ENCODE measurements at regions not wholly inside any gene's neighbourhood (a gene's known extent, or its start where the extent isn't known, plus 50 kb on each side); places are given as distances from the start of the nearest gene placed in this dataset.

- no peak overlapping the region for H3K4me3 ChIP-seq (ENCODE audit: low read length in 3 of 3)
- no peaks in the 10 kb centered on the region for H3K36me3 ChIP-seq (ENCODE audit: control insufficient read depth in 3 of 3, insufficient read depth in 3 of 3, low read length in 3 of 3)
- H3K9ac ChIP-seq (ENCODE audit: low read depth in 1 of 3, low read length in 3 of 3) = no peak overlapping the region
- no peaks in the 10 kb centered on the region for H3K9me3 ChIP-seq (ENCODE audit: control insufficient read depth in 3 of 3, low read length in 3 of 3)
- H3K27me3 ChIP-seq (ENCODE audit: control insufficient read depth in 3 of 3, insufficient read depth in 3 of 3, low read length in 3 of 3) = no peaks in the 10 kb centered on the region
- no peak overlapping the region for H3K27ac ChIP-seq (ENCODE audit: low read depth, low read length)
- H3K4me1 ChIP-seq (ENCODE audit: control insufficient read depth in 3 of 3, insufficient read depth in 3 of 3, low read length in 3 of 3) = no peaks in the 10 kb centered on the region
Measured at GRCh38 chr3:168506589-168506988, 410.9 kb upstream of the GOLIM4 start.

DNA sequence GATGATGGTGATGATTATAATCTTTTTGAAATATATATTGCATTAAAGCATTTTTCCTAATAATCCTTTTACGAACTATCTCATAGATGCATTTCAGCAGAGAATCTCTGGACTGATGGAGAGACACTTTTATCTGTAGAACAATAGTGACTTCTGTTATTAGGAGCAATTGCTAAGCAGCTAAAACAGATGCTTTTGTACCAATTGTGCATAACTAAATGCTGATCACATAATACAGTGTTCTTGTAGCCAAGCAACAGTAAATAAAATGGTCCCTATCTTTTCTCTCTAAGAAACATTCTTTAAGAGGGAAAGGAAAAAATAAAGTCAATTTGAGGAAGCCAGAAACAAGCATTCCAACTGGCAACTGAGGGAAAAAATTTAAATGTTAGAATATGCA, 405.8 kb upstream of the GOLIM4 start:
- no peak overlapping the region for H3K27ac ChIP-seq (ENCODE audit: low read depth, low read length)
- no peaks in the 10 kb centered on the region for H3K36me3 ChIP-seq (ENCODE audit: control insufficient read depth in 3 of 3, insufficient read depth in 3 of 3, low read length in 3 of 3)
- no peak overlapping the region for H3K4me3 ChIP-seq (ENCODE audit: low read length in 3 of 3)
- H3K4me1 ChIP-seq (ENCODE audit: control insufficient read depth in 3 of 3, insufficient read depth in 3 of 3, low read length in 3 of 3) = no peaks in the 10 kb centered on the region
- H3K27me3 ChIP-seq (ENCODE audit: control insufficient read depth in 3 of 3, insufficient read depth in 3 of 3, low read length in 3 of 3) = no peaks in the 10 kb centered on the region
- H3K9ac ChIP-seq (ENCODE audit: low read depth in 1 of 3, low read length in 3 of 3) = no peak overlapping the region
- H3K9me3 ChIP-seq (ENCODE audit: control insufficient read depth in 3 of 3, low read length in 3 of 3) = no peaks in the 10 kb centered on the region

- Histone ChIP-seq H3K4me1 (ENCODE audit: control insufficient read depth in 3 of 3, insufficient read depth in 3 of 3, low read length in 3 of 3) (no peaks in the 10 kb centered on the region), H3K9me3 (ENCODE audit: control insufficient read depth in 3 of 3, low read length in 3 of 3) (no peaks in the 10 kb centered on the region), H3K9ac (ENCODE audit: low read depth in 1 of 3, low read length in 3 of 3) (no peak overlapping the region), H3K4me3 (ENCODE audit: low read length in 3 of 3) (no peak overlapping the region), H3K27me3 (ENCODE audit: control insufficient read depth in 3 of 3, insufficient read depth in 3 of 3, low read length in 3 of 3) (no peaks in the 10 kb centered on the region), H3K27ac (ENCODE audit: low read depth, low read length) (no peak overlapping the region), H3K36me3 (ENCODE audit: control insufficient read depth in 3 of 3, insufficient read depth in 3 of 3, low read length in 3 of 3) (no peaks in the 10 kb centered on the region)
Measured at GRCh38 chr3:168498194-168498593, 402.5 kb upstream of the GOLIM4 start.

- H3K9me3 ChIP-seq (ENCODE audit: control insufficient read depth in 3 of 3, low read length in 3 of 3) = no peaks in the 10 kb centered on the region
- H3K4me1 ChIP-seq (ENCODE audit: control insufficient read depth in 3 of 3, insufficient read depth in 3 of 3, low read length in 3 of 3) = no peaks in the 10 kb centered on the region
- H3K27me3 ChIP-seq (ENCODE audit: control insufficient read depth in 3 of 3, insufficient read depth in 3 of 3, low read length in 3 of 3) = no peaks in the 10 kb centered on the region
- no peak overlapping the region for H3K4me3 ChIP-seq (ENCODE audit: low read length in 3 of 3)
- no peak overlapping the region for H3K9ac ChIP-seq (ENCODE audit: low read depth in 1 of 3, low read length in 3 of 3)
- H3K36me3 ChIP-seq (ENCODE audit: control insufficient read depth in 3 of 3, insufficient read depth in 3 of 3, low read length in 3 of 3) = no peaks in the 10 kb centered on the region
- H3K27ac ChIP-seq (ENCODE audit: low read depth, low read length) = no peak overlapping the region
Measured at GRCh38 chr3:168497741-168498140, 402.0 kb upstream of the GOLIM4 start.

- Histone ChIP-seq H3K27ac (ENCODE audit: low read depth, low read length) (no peak overlapping the region), H3K9me3 (ENCODE audit: control insufficient read depth in 3 of 3, low read length in 3 of 3) (no peaks in the 10 kb centered on the region), H3K9ac (ENCODE audit: low read depth in 1 of 3, low read length in 3 of 3) (no peak overlapping the region), H3K27me3 (ENCODE audit: control insufficient read depth in 3 of 3, insufficient read depth in 3 of 3, low read length in 3 of 3) (no peaks in the 10 kb centered on the region), H3K4me3 (ENCODE audit: low read length in 3 of 3) (no peak overlapping the region), H3K4me1 (ENCODE audit: control insufficient read depth in 3 of 3, insufficient read depth in 3 of 3, low read length in 3 of 3) (no peaks in the 10 kb centered on the region), H3K36me3 (ENCODE audit: control insufficient read depth in 3 of 3, insufficient read depth in 3 of 3, low read length in 3 of 3) (no peaks in the 10 kb centered on the region)
Measured at GRCh38 chr3:168497183-168497582, 401.5 kb upstream of the GOLIM4 start.

DNA sequence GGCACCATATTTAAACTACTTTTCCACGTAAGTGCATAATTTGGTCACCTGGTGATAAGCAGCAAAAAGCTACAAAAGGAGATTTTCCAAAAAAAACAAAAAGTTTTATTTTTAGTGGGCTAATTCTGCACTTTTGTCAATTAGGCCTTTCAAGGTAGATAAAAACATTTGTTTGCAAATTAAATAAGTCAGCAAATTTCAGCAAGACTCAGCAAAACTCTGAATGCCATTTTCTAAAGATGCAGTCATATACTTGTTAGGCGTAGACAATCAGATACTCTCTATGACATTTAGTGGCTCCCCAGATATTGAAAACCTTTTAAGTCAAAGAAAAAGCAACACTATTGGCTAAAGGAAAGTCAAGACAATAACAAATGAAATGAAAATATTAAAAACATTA, 400.2 kb upstream of the GOLIM4 start:
- H3K4me3 ChIP-seq (ENCODE audit: low read length in 3 of 3) = no peak overlapping the region
- H3K36me3 ChIP-seq (ENCODE audit: control insufficient read depth in 3 of 3, insufficient read depth in 3 of 3, low read length in 3 of 3) = no peaks in the 10 kb centered on the region
- H3K27me3 ChIP-seq (ENCODE audit: control insufficient read depth in 3 of 3, insufficient read depth in 3 of 3, low read length in 3 of 3) = no peaks in the 10 kb centered on the region
- no peaks in the 10 kb centered on the region for H3K4me1 ChIP-seq (ENCODE audit: control insufficient read depth in 3 of 3, insufficient read depth in 3 of 3, low read length in 3 of 3)
- no peak overlapping the region for H3K9ac ChIP-seq (ENCODE audit: low read depth in 1 of 3, low read length in 3 of 3)
- H3K9me3 ChIP-seq (ENCODE audit: control insufficient read depth in 3 of 3, low read length in 3 of 3) = no peaks in the 10 kb centered on the region
- H3K27ac ChIP-seq (ENCODE audit: low read depth, low read length) = no peak overlapping the region

- H3K27me3 ChIP-seq (ENCODE audit: control insufficient read depth in 3 of 3, insufficient read depth in 3 of 3, low read length in 3 of 3) = no peaks in the 10 kb centered on the region
- no peak overlapping the region for H3K9ac ChIP-seq (ENCODE audit: low read depth in 1 of 3, low read length in 3 of 3)
- H3K4me3 ChIP-seq (ENCODE audit: low read length in 3 of 3) = no peak overlapping the region
- H3K27ac ChIP-seq (ENCODE audit: low read depth, low read length) = no peak overlapping the region
- no peaks in the 10 kb centered on the region for H3K36me3 ChIP-seq (ENCODE audit: control insufficient read depth in 3 of 3, insufficient read depth in 3 of 3, low read length in 3 of 3)
- H3K9me3 ChIP-seq (ENCODE audit: control insufficient read depth in 3 of 3, low read length in 3 of 3) = no peaks in the 10 kb centered on the region
- no peaks in the 10 kb centered on the region for H3K4me1 ChIP-seq (ENCODE audit: control insufficient read depth in 3 of 3, insufficient read depth in 3 of 3, low read length in 3 of 3)
Measured at GRCh38 chr3:168495270-168495669, 399.5 kb upstream of the GOLIM4 start.

GRCh38 chr3:168493412-168494205, 397.9 kb upstream of the GOLIM4 start:
- H3K36me3 ChIP-seq (ENCODE audit: control insufficient read depth in 3 of 3, insufficient read depth in 3 of 3, low read length in 3 of 3) = no peaks in the 10 kb centered on the region
- H3K27ac ChIP-seq (ENCODE audit: low read depth, low read length) = no peak overlapping the region
- H3K9me3 ChIP-seq (ENCODE audit: control insufficient read depth in 3 of 3, low read length in 3 of 3) = no peaks in the 10 kb centered on the region
- H3K4me1 ChIP-seq (ENCODE audit: control insufficient read depth in 3 of 3, insufficient read depth in 3 of 3, low read length in 3 of 3) = no peaks in the 10 kb centered on the region
- no peak overlapping the region for H3K9ac ChIP-seq (ENCODE audit: low read depth in 1 of 3, low read length in 3 of 3)
- no peak overlapping the region for H3K4me3 ChIP-seq (ENCODE audit: low read length in 3 of 3)
- no peaks in the 10 kb centered on the region for H3K27me3 ChIP-seq (ENCODE audit: control insufficient read depth in 3 of 3, insufficient read depth in 3 of 3, low read length in 3 of 3)

DNA sequence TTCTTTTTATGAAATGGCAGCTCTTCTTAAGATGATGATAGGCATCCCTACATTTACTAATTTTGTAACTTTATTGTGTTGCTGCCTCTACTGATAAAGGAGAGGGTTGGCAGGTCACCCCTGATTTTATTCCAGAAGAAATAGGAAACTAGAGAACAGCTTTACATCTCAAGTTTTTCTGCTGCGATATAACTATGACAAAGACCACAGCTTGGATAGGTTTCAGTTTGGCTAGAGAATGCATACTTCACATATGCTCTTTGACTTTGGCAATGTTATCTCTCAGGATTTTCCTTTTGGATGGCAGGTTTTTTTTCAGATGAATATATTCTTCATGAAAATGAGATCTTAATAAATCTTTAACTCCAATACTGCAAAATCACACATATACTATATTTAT, 395.3 kb upstream of the GOLIM4 start:
- no peaks in the 10 kb centered on the region for H3K36me3 ChIP-seq (ENCODE audit: control insufficient read depth in 3 of 3, insufficient read depth in 3 of 3, low read length in 3 of 3)
- no peaks in the 10 kb centered on the region for H3K4me1 ChIP-seq (ENCODE audit: control insufficient read depth in 3 of 3, insufficient read depth in 3 of 3, low read length in 3 of 3)
- no peak overlapping the region for H3K4me3 ChIP-seq (ENCODE audit: low read length in 3 of 3)
- no peaks in the 10 kb centered on the region for H3K27me3 ChIP-seq (ENCODE audit: control insufficient read depth in 3 of 3, insufficient read depth in 3 of 3, low read length in 3 of 3)
- H3K9me3 ChIP-seq (ENCODE audit: control insufficient read depth in 3 of 3, low read length in 3 of 3) = no peaks in the 10 kb centered on the region
- H3K27ac ChIP-seq (ENCODE audit: low read depth, low read length) = no peak overlapping the region
- H3K9ac ChIP-seq (ENCODE audit: low read depth in 1 of 3, low read length in 3 of 3) = no peak overlapping the region

DNA sequence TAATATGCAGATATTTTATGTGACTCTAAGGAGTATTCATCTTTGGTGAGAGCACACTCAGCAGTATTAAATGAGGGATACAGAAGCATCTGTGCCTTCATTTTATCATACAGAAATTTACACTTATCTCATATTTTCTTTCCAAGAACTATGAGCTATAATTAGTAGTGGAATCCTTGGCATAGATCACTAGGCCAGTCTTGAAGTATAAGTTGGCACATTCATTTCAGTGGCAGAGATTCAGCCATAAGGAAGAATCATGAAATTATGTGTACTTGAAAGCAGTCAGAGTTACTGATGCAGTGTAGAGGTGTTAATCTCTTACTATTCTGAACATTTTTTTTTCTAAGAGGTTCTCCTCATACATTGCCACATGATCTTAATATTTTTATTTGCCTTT, 393.6 kb upstream of the GOLIM4 start:
- Histone ChIP-seq H3K27ac (ENCODE audit: low read depth, low read length) (no peak overlapping the region), H3K27me3 (ENCODE audit: control insufficient read depth in 3 of 3, insufficient read depth in 3 of 3, low read length in 3 of 3) (no peaks in the 10 kb centered on the region), H3K9me3 (ENCODE audit: control insufficient read depth in 3 of 3, low read length in 3 of 3) (no peaks in the 10 kb centered on the region), H3K36me3 (ENCODE audit: control insufficient read depth in 3 of 3, insufficient read depth in 3 of 3, low read length in 3 of 3) (no peaks in the 10 kb centered on the region), H3K9ac (ENCODE audit: low read depth in 1 of 3, low read length in 3 of 3) (no peak overlapping the region), H3K4me3 (ENCODE audit: low read length in 3 of 3) (no peak overlapping the region), H3K4me1 (ENCODE audit: control insufficient read depth in 3 of 3, insufficient read depth in 3 of 3, low read length in 3 of 3) (no peaks in the 10 kb centered on the region)
